Fibroblast of villous mesenchyme (primary cell): ENCODE measurements at regions not wholly inside any gene's neighbourhood (a gene's known extent, or its start where the extent isn't known, plus 50 kb on each side); places are given as distances from the start of the nearest gene placed in this dataset.

Experiments
- DNase-seq: peaks from one replicate; pipeline ENCODE4 v3.0.0-alpha.2; 2010; ENCODE audit warnings: low read depth
- H3K4me3 ChIP-seq: 2 replicates; pipeline ENCODE4 v1.5.1; 2011; ENCODE audit warnings: low read depth, mild to moderate bottlenecking, low read length
- CTCF ChIP-seq: IDR thresholded peaks from 2 replicates; pipeline ENCODE4 v1.5.1; 2012; ENCODE audit warnings: low read depth, mild to moderate bottlenecking, low read length; ENCODE audit not compliant: insufficient read depth

- TF ChIP-seq CTCF, result no peak
- DNase-seq, result no peak
- no peak overlapping the region for H3K4me3 ChIP-seq
Measured at GRCh38 chr2:226126104-226126503, 673.5 kb downstream of the IRS1 start.

- TF ChIP-seq CTCF, result no peak
- DNase-seq, result peak; percentile 29
- no peak overlapping the region for H3K4me3 ChIP-seq
Measured at GRCh38 chr2:226125176-226125883, 674.3 kb downstream of the IRS1 start.

GRCh38 chr2:226124548-226125011 is 675.0 kb downstream of the IRS1 start:
- H3K4me3 ChIP-seq, result no peak overlapping the region
- DNase-seq, result peak; percentile 52
- no peak for TF ChIP-seq CTCF

- TF ChIP-seq CTCF, result no peak
- no peak overlapping the region for H3K4me3 ChIP-seq
- DNase-seq, result peak; percentile 55
Measured at GRCh38 chr2:226123300-226123699, 676.3 kb downstream of the IRS1 start.

- TF ChIP-seq CTCF, result no peak
- DNase-seq, result no peak
- H3K4me3 ChIP-seq, result no peak overlapping the region
Measured at GRCh38 chr2:226122041-226122440, 677.6 kb downstream of the IRS1 start.

- DNase-seq, result no peak
Measured at GRCh38 chr2:226121046-226121738, 678.4 kb downstream of the IRS1 start.

More at GRCh38 chr2:226121046-226121738, 678.4 kb downstream of the IRS1 start:
- H3K4me3 ChIP-seq, result no peak overlapping the region
- TF ChIP-seq CTCF, result no peak
